Activated T-cell treated with anti-CD3 and anti-CD28 coated beads, Interleukin-2, amount 50 U/mL, for 72 hours (primary cell): ENCODE measurements at regions not wholly inside any gene's neighbourhood (a gene's known extent, or its start where the extent isn't known, plus 50 kb on each side); places are given as distances from the start of the nearest gene placed in this dataset.

Experiments
- ATAC-seq, 2 donors: fragments of 150-1000 bp; cut with Tn5 transposase; replicated peaks in 1 of 2; 2 replicates each; pipeline ENCODE4 v1.10.0; 2021; ENCODE audit warnings: moderate library complexity in 2 of 2, mild to moderate bottlenecking in 1 of 2
- DNase-seq, 2 donors: peaks; one replicate each; pipeline ENCODE4 v3.0.0; 2021 to 2022; ENCODE audit warnings: mixed read lengths in 1 of 2
- H3K27ac Mint-ChIP-seq: one replicate; pipeline ENCODE4 v1.8.0; 2022; ENCODE audit warnings: mild to moderate bottlenecking, moderate library complexity, mixed read lengths
- H3K27me3 Mint-ChIP-seq: one replicate; pipeline ENCODE4 v1.8.0; 2022; ENCODE audit warnings: low read depth, mixed read lengths
- H3K36me3 Mint-ChIP-seq, 2 donors: one replicate each; pipeline ENCODE4 v1.8.0; 2022; ENCODE audit warnings: mixed read lengths in 2 of 2, mild to moderate bottlenecking in 1 of 2; ENCODE audit not compliant: insufficient read depth in 2 of 2
- H3K4me1 Mint-ChIP-seq: one replicate; pipeline ENCODE4 v1.8.0; 2022; ENCODE audit warnings: low read depth, mixed read lengths
- H3K4me3 Mint-ChIP-seq, 2 donors: one replicate each; pipeline ENCODE4 v1.8.0; 2022; ENCODE audit warnings: mild to moderate bottlenecking in 2 of 2, mixed read lengths in 2 of 2, moderate library complexity in 2 of 2
- H3K9me3 Mint-ChIP-seq, 2 donors: one replicate each; pipeline ENCODE4 v1.8.0; 2022; ENCODE audit warnings: mixed read lengths in 2 of 2

GRCh38 chr6:150651808-150652470 lies 52.3 kb downstream of the PLEKHG1 start:
- H3K27ac Mint-ChIP-seq, result peak overlapping the region; percentile 77
- peak overlapping the region; percentile 20 to 61 for H3K4me3 Mint-ChIP-seq
- peaks cover 17% of the 10 kb centered on the region for H3K4me1 Mint-ChIP-seq
- H3K27me3 Mint-ChIP-seq, result no peaks in the 10 kb centered on the region
- ATAC-seq (peak; percentile 44 to 66), DNase-seq (no peak)
- no peaks in the 10 kb centered on the region for H3K9me3 Mint-ChIP-seq
- H3K36me3 Mint-ChIP-seq, result no peaks in the 10 kb centered on the region

- H3K4me1 Mint-ChIP-seq, result peaks cover 17% of the 10 kb centered on the region
- peak overlapping the region; percentile 24 to 31 for H3K4me3 Mint-ChIP-seq
- H3K27ac Mint-ChIP-seq, result no peak overlapping the region
- H3K9me3 Mint-ChIP-seq, result no peaks in the 10 kb centered on the region
- DNase-seq (no peak), ATAC-seq (peak; percentile 89 to 90)
- no peaks in the 10 kb centered on the region for H3K36me3 Mint-ChIP-seq
- peaks cover 8% of the 10 kb centered on the region for H3K27me3 Mint-ChIP-seq
Observed at GRCh38 chr6:150652848-150653613, 53.3 kb downstream of the PLEKHG1 start.

- ATAC-seq (no peak), DNase-seq (no peak)
- Mint-ChIP-seq H3K27ac (no peak overlapping the region), H3K4me1 (peaks cover 17% of the 10 kb centered on the region), H3K36me3 (no peaks in the 10 kb centered on the region), H3K4me3 (no peak overlapping the region), H3K9me3 (no peaks in the 10 kb centered on the region), H3K27me3 (peaks cover 15% of the 10 kb centered on the region)
Observed at GRCh38 chr6:150654608-150655007, 54.9 kb downstream of the PLEKHG1 start.

GRCh38 chr6:150656156-150656555 lies 56.5 kb downstream of the PLEKHG1 start:
- H3K9me3 Mint-ChIP-seq, result no peaks in the 10 kb centered on the region
- peaks cover 15% of the 10 kb centered on the region for H3K27me3 Mint-ChIP-seq
- ATAC-seq (no peak), DNase-seq (no peak)
- H3K4me1 Mint-ChIP-seq, result peaks cover 14% of the 10 kb centered on the region
- no peaks in the 10 kb centered on the region for H3K36me3 Mint-ChIP-seq
- H3K27ac Mint-ChIP-seq, result no peak overlapping the region
- H3K4me3 Mint-ChIP-seq, result no peak overlapping the region

- Mint-ChIP-seq H3K9me3 (no peaks in the 10 kb centered on the region), H3K27me3 (peaks cover 15% of the 10 kb centered on the region), H3K27ac (no peak overlapping the region), H3K4me3 (no peak overlapping the region), H3K4me1 (peaks cover 5% of the 10 kb centered on the region), H3K36me3 (no peaks in the 10 kb centered on the region)
- ATAC-seq, result no peak
- no peak for DNase-seq
Observed at GRCh38 chr6:150658421-150658820, 58.7 kb downstream of the PLEKHG1 start.

- no peak overlapping the region for H3K27ac Mint-ChIP-seq
- ATAC-seq (no peak), DNase-seq (no peak)
- peaks cover 22% of the 10 kb centered on the region for H3K27me3 Mint-ChIP-seq
- H3K9me3 Mint-ChIP-seq, result peaks cover 0 to 1% of the 10 kb centered on the region in 2 donors
- H3K4me3 Mint-ChIP-seq, result no peak overlapping the region
- peaks cover 5% of the 10 kb centered on the region for H3K4me1 Mint-ChIP-seq
- H3K36me3 Mint-ChIP-seq, result no peaks in the 10 kb centered on the region
Observed at GRCh38 chr6:150659046-150659763, 59.5 kb downstream of the PLEKHG1 start.

- Mint-ChIP-seq H3K36me3 (no peaks in the 10 kb centered on the region), H3K9me3 (peaks cover 0 to 1% of the 10 kb centered on the region in 2 donors), H3K4me1 (peaks cover 5% of the 10 kb centered on the region), H3K27ac (no peak overlapping the region), H3K4me3 (no peak overlapping the region), H3K27me3 (peaks cover 29% of the 10 kb centered on the region)
- no peak for DNase-seq
- ATAC-seq, result peak in 1 of 2 donors; percentile 58
Observed at GRCh38 chr6:150661216-150662007, 61.7 kb downstream of the PLEKHG1 start.

- DNase-seq (no peak), ATAC-seq (no peak)
- Mint-ChIP-seq H3K4me1 (peaks cover 9% of the 10 kb centered on the region), H3K27me3 (peaks cover 23% of the 10 kb centered on the region), H3K27ac (no peak overlapping the region), H3K4me3 (no peak overlapping the region), H3K9me3 (peaks cover 0 to 1% of the 10 kb centered on the region in 2 donors), H3K36me3 (no peaks in the 10 kb centered on the region)
Observed at GRCh38 chr6:150662814-150663213, 63.1 kb downstream of the PLEKHG1 start.

GRCh38 chr6:150664091-150664490 lies 64.4 kb downstream of the PLEKHG1 start:
- DNase-seq, result no peak
- Mint-ChIP-seq H3K27ac (no peak overlapping the region), H3K4me3 (no peak overlapping the region), H3K9me3 (peaks cover 0 to 1% of the 10 kb centered on the region in 2 donors), H3K36me3 (no peaks in the 10 kb centered on the region), H3K27me3 (peaks cover 14% of the 10 kb centered on the region), H3K4me1 (peaks cover 16% of the 10 kb centered on the region)
- ATAC-seq, result no peak

GRCh38 chr6:150666071-150666470 lies 66.4 kb downstream of the PLEKHG1 start:
- Mint-ChIP-seq H3K4me1 (peaks cover 16% of the 10 kb centered on the region), H3K27me3 (peaks cover 14% of the 10 kb centered on the region), H3K9me3 (peaks cover 0 to 1% of the 10 kb centered on the region in 2 donors), H3K4me3 (no peak overlapping the region), H3K36me3 (no peaks in the 10 kb centered on the region), H3K27ac (no peak overlapping the region)
- ATAC-seq, result no peak
- no peak for DNase-seq

GRCh38 chr6:150667359-150667758 lies 67.7 kb downstream of the PLEKHG1 start:
- peaks cover 11% of the 10 kb centered on the region for H3K4me1 Mint-ChIP-seq
- H3K4me3 Mint-ChIP-seq, result peak overlapping the region in 1 of 2 donors; percentile 63
- peaks cover 14% of the 10 kb centered on the region for H3K27me3 Mint-ChIP-seq
- H3K27ac Mint-ChIP-seq, result peak overlapping the region; percentile 59
- no peaks in the 10 kb centered on the region for H3K36me3 Mint-ChIP-seq
- no peak for ATAC-seq
- peaks cover 0 to 1% of the 10 kb centered on the region in 2 donors for H3K9me3 Mint-ChIP-seq
- no peak for DNase-seq

GRCh38 chr6:150667977-150668716 lies 68.5 kb downstream of the PLEKHG1 start:
- no peak for DNase-seq
- H3K4me3 Mint-ChIP-seq, result peak overlapping the region in 1 of 2 donors; percentile 63
- ATAC-seq, result peak; percentile 49 to 60
- H3K36me3 Mint-ChIP-seq, result no peaks in the 10 kb centered on the region
- peaks cover 11% of the 10 kb centered on the region for H3K4me1 Mint-ChIP-seq
- peak overlapping the region; percentile 59 for H3K27ac Mint-ChIP-seq
- H3K9me3 Mint-ChIP-seq, result peaks cover 0 to 1% of the 10 kb centered on the region in 2 donors
- H3K27me3 Mint-ChIP-seq, result peaks cover 14% of the 10 kb centered on the region
